ENCODE measurements at regions not wholly inside any gene's neighbourhood (a gene's known extent, or its start where the extent isn't known, plus 50 kb on each side); places are given as distances from the start of the nearest gene placed in this dataset.

DNA sequence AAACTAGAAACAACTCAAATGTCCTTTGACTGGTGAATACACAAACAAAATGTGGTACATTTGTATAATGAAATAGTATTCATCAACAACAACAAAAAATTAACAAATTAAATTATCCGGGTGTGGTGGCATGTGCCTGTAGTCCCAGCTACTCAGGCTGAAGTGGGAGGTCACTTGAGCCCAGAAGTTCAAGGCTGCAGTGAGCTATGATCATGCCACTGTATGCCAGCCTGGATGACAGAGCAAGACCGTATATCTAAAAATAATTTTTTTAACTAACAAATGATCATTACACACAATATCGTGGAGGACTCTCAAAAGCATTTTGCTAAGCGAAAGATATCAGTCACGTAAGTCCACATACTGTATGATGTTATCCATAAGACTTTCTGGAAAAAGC lies 71.6 kb upstream of the SORBS2 start:
- no peak for TF ChIP-seq EZH2 (IDR thresholded peaks at IDR 0.05; ENCODE audit: low read length)
- TF ChIP-seq, protein P1, sequence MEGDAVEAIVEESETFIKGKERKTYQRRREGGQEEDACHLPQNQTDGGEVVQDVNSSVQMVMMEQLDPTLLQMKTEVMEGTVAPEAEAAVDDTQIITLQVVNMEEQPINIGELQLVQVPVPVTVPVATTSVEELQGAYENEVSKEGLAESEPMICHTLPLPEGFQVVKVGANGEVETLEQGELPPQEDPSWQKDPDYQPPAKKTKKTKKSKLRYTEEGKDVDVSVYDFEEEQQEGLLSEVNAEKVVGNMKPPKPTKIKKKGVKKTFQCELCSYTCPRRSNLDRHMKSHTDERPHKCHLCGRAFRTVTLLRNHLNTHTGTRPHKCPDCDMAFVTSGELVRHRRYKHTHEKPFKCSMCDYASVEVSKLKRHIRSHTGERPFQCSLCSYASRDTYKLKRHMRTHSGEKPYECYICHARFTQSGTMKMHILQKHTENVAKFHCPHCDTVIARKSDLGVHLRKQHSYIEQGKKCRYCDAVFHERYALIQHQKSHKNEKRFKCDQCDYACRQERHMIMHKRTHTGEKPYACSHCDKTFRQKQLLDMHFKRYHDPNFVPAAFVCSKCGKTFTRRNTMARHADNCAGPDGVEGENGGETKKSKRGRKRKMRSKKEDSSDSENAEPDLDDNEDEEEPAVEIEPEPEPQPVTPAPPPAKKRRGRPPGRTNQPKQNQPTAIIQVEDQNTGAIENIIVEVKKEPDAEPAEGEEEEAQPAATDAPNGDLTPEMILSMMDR (optimal IDR thresholded peaks at IDR 0.05 in 1 of 3, IDR thresholded peaks at IDR 0.05 in 1 of 3, conservative IDR thresholded peaks at IDR 0.05 in 1 of 3; ENCODE audit: extremely low read depth in 1 of 3, insufficient read depth in 2 of 3, low read length in 3 of 3), result no peak
- no peak overlapping the region for H3K9ac ChIP-seq (ENCODE audit: control insufficient read depth, extremely low read depth, insufficient read depth, low read length)
- dilution Hi-C loops (cut with MboI; ENCODE audit: extremely low pct_ligation_motif_present, low sequenced_read_pairs), result no loop called here
- H3K27ac ChIP-seq (ENCODE audit: control insufficient read depth, insufficient read depth, low read length), result no peak overlapping the region
- H3K36me3 ChIP-seq (ENCODE audit: control insufficient read depth in 2 of 2, extremely low read depth in 1 of 2, insufficient read depth in 2 of 2, low read length in 2 of 2), result no peaks in the 10 kb centered on the region
- no peak overlapping the region for H2AFZ ChIP-seq (ENCODE audit: control insufficient read depth, low read length)
- no peak overlapping the region for H3K4me3 ChIP-seq (ENCODE audit: control insufficient read depth in 2 of 3, extremely low read depth in 1 of 3, insufficient read depth in 2 of 3, low read depth in 1 of 3, low read length in 3 of 3)
- H3K79me2 ChIP-seq (ENCODE audit: control insufficient read depth, insufficient read depth, low read length), result no peaks in the 10 kb centered on the region
- H3K4me2 ChIP-seq (ENCODE audit: control insufficient read depth, extremely low read depth, insufficient read depth, low read depth, low read length), result no peak overlapping the region
- H4K20me1 ChIP-seq (ENCODE audit: control insufficient read depth, extremely low read depth, insufficient read depth, low read length), result no peaks in the 10 kb centered on the region
- H3K9me1 ChIP-seq (ENCODE audit: control insufficient read depth, extremely low read depth, insufficient read depth, low read length), result no peaks in the 10 kb centered on the region
- DNase-seq (ENCODE audit: low read depth, low spot score), result no peak
- no peaks in the 10 kb centered on the region for H3K4me1 ChIP-seq (ENCODE audit: control insufficient read depth, extremely low read depth, insufficient read depth, low read length)
- no peaks in the 10 kb centered on the region for H3K27me3 ChIP-seq (ENCODE audit: control insufficient read depth, extremely low read depth, insufficient read depth, low read length)
- FAIRE-seq, result no peak
- H3K9me3 ChIP-seq (ENCODE audit: control insufficient read depth, low read depth, low read length), result no peaks in the 10 kb centered on the region

DNA sequence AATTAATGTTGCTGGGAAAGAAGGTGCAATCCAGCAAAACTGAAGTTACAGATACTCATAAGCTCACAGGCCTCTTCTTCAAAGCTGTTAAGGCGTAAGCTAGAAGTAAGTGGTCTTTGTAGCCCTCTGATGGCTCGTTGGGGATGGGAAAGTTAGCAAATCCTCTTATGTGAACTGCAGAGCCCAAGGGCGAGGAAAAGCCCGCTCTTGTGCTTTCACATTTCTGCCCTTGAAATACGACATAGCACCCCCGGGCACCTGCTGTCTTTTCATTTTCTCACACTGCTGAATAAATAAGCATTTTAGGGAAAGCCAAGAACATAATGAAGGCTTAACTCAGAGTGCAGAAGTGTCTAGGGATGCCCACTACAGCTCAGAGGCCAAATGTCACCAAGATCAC lies 73.1 kb upstream of the SORBS2 start:
- H3K9me1 ChIP-seq (ENCODE audit: control insufficient read depth, extremely low read depth, insufficient read depth, low read length), result no peaks in the 10 kb centered on the region
- dilution Hi-C loops (cut with MboI; ENCODE audit: extremely low pct_ligation_motif_present, low sequenced_read_pairs), result no loop called here

More for the DNA sequence above, 73.1 kb upstream of the SORBS2 start:
- Histone ChIP-seq H3K36me3 (ENCODE audit: control insufficient read depth in 2 of 2, extremely low read depth in 1 of 2, insufficient read depth in 2 of 2, low read length in 2 of 2) (no peaks in the 10 kb centered on the region), H4K20me1 (ENCODE audit: control insufficient read depth, extremely low read depth, insufficient read depth, low read length) (no peaks in the 10 kb centered on the region), H3K79me2 (ENCODE audit: control insufficient read depth, insufficient read depth, low read length) (no peaks in the 10 kb centered on the region), H3K27me3 (ENCODE audit: control insufficient read depth, extremely low read depth, insufficient read depth, low read length) (no peaks in the 10 kb centered on the region), H3K9ac (ENCODE audit: control insufficient read depth, extremely low read depth, insufficient read depth, low read length) (no peak overlapping the region), H2AFZ (ENCODE audit: control insufficient read depth, low read length) (no peak overlapping the region), H3K9me3 (ENCODE audit: control insufficient read depth, low read depth, low read length) (no peaks in the 10 kb centered on the region), H3K4me1 (ENCODE audit: control insufficient read depth, extremely low read depth, insufficient read depth, low read length) (no peaks in the 10 kb centered on the region), H3K4me3 (ENCODE audit: control insufficient read depth in 2 of 3, extremely low read depth in 1 of 3, insufficient read depth in 2 of 3, low read depth in 1 of 3, low read length in 3 of 3) (no peak overlapping the region), H3K4me2 (ENCODE audit: control insufficient read depth, extremely low read depth, insufficient read depth, low read depth, low read length) (no peak overlapping the region), H3K27ac (ENCODE audit: control insufficient read depth, insufficient read depth, low read length) (no peak overlapping the region)
- TF ChIP-seq EZH2 (IDR thresholded peaks at IDR 0.05; ENCODE audit: low read length), result no peak
- TF ChIP-seq, protein P1 (optimal IDR thresholded peaks at IDR 0.05 in 1 of 3, IDR thresholded peaks at IDR 0.05 in 1 of 3, conservative IDR thresholded peaks at IDR 0.05 in 1 of 3; ENCODE audit: extremely low read depth in 1 of 3, insufficient read depth in 2 of 3, low read length in 3 of 3), result no peak
- DNase-seq (ENCODE audit: low read depth, low spot score) (no peak), FAIRE-seq (no peak)
